Endothelial cell of umbilical vein (primary cell): ENCODE measurements at regions not wholly inside any gene's neighbourhood (a gene's known extent, or its start where the extent isn't known, plus 50 kb on each side); places are given as distances from the start of the nearest gene placed in this dataset.
"Not testable (repeated sequence)": the region's sequence is repeated elsewhere in the genome, so short reads cannot be mapped to it uniquely, and the experiment has no call there.

Experiments used
- BruUV-seq: library from RNA; stranded (reverse); fragments of 400-500 nt; replicated peaks from 2 replicates; lab custom pipeline; 2021; lab: Mats Ljungman, UMichigan
- CTCF ChIA-PET: fragments of 300-600, 350-600 bp; sonication (Branson Sonifier 250); formaldehyde crosslinking; loops from one replicate; lab custom pipeline; 2021; ENCODE audit warnings: antibody characterized with exemption, inconsistent platforms; lab: Charles Lee
- POLR2A ChIA-PET: fragments of 300-600, 350-600 bp; sonication (Branson Sonifier 250); formaldehyde crosslinking; loops from one replicate; lab custom pipeline; 2021; ENCODE audit warnings: antibody characterized with exemption, inconsistent platforms; lab: Charles Lee
- DNase-seq: peaks from one replicate; pipeline ENCODE4 v3.0.0-alpha.2; 2011; ENCODE audit warnings: low read depth, low spot score
- FAIRE-seq: peaks from 2 replicates; lab custom pipeline; 2011; peaks lifted over from hg19 to GRCh38; lab: Jason Lieb, UNC
- H2AFZ ChIP-seq: 2 replicates; pipeline ENCODE4 v1.6.0; 2012; ENCODE audit warnings: low read depth, low read length, control low read depth, inconsistent platforms
- H3K27ac ChIP-seq: 2 replicates; pipeline ENCODE4 v1.5.1; 2011; ENCODE audit warnings: low read depth, mild to moderate bottlenecking, control low read depth, low read length, moderate library complexity; ENCODE audit not compliant: insufficient read depth
- H3K27me3 ChIP-seq, 2 experiments: 2 replicates each; pipeline versions ENCODE4 v1.6.0 to v1.6.1; 2011; ENCODE audit warnings: low read length in 2 of 2, mixed read lengths in 1 of 2; ENCODE audit not compliant: control insufficient read depth in 2 of 2, insufficient read depth in 2 of 2
- H3K36me3 ChIP-seq, 2 experiments: 2 replicates in 1 of 2; 3 replicates in 1 of 2; pipeline ENCODE4 v1.5.1; 2011; ENCODE audit warnings: low read length in 2 of 2, mild to moderate bottlenecking in 1 of 2, moderate library complexity in 1 of 2; ENCODE audit not compliant: control insufficient read depth in 2 of 2, insufficient read depth in 2 of 2; ENCODE audit errors: extremely low read depth in 1 of 2
- H3K4me1 ChIP-seq: 3 replicates; pipeline ENCODE4 v1.5.1; 2011; ENCODE audit warnings: mild to moderate bottlenecking, low read length; ENCODE audit not compliant: control insufficient read depth, insufficient read depth; ENCODE audit errors: extremely low read depth
- H3K4me2 ChIP-seq: 2 replicates; pipeline ENCODE4 v1.6.1; 2011; ENCODE audit warnings: low read length, control low read depth, mixed read lengths; ENCODE audit not compliant: insufficient read depth
- H3K4me3 ChIP-seq, 3 experiments: fragments of 200-600 bp in 1 of 3; sonication (generic), shearing (Covaris generic) in 1 of 3; replicated peaks in 1 of 3; 2 replicates each; pipeline ENCODE4 v1.5.1; 2011 to 2016; ENCODE audit warnings: control low read depth in 3 of 3, low read length in 3 of 3, mild to moderate bottlenecking in 2 of 3, inconsistent platforms in 1 of 3, low read depth in 1 of 3, moderate library complexity in 1 of 3; ENCODE audit not compliant: insufficient read depth in 1 of 3
- H3K79me2 ChIP-seq: 2 replicates; pipeline ENCODE4 v1.6.0; 2012; ENCODE audit warnings: low read length, inconsistent platforms; ENCODE audit not compliant: control insufficient read depth, insufficient read depth
- H3K9ac ChIP-seq: replicated peaks from 2 replicates; pipeline ENCODE3; 2011; ENCODE audit warnings: low read length, control low read depth; ENCODE audit not compliant: insufficient read depth; ENCODE audit errors: extremely low read depth
- H3K9me1 ChIP-seq: replicated peaks from 3 replicates; pipeline ENCODE4 v1.6.0; 2011; ENCODE audit warnings: mild to moderate bottlenecking, low read length; ENCODE audit not compliant: control insufficient read depth, insufficient read depth; ENCODE audit errors: extremely low read depth
- H3K9me3 ChIP-seq: replicated peaks from 2 replicates; pipeline ENCODE4 v1.5.1; 2012; ENCODE audit warnings: low read length, inconsistent platforms; ENCODE audit not compliant: control insufficient read depth, insufficient read depth
- H4K20me1 ChIP-seq: replicated peaks from 2 replicates; pipeline ENCODE3; 2011; ENCODE audit warnings: mild to moderate bottlenecking, low read length; ENCODE audit not compliant: control insufficient read depth, insufficient read depth; ENCODE audit errors: extremely low read depth
- EZH2 ChIP-seq: IDR thresholded peaks from 2 replicates; pipeline ENCODE4 v1.6.1; 2012; ENCODE audit warnings: borderline replicate concordance, low read depth, mild to moderate bottlenecking, moderate library complexity, low read length, inconsistent platforms; ENCODE audit not compliant: severe bottlenecking
- FOS ChIP-seq: IDR thresholded peaks from 2 replicates; pipeline ENCODE4 v1.6.1; 2011; ENCODE audit warnings: mild to moderate bottlenecking, low read length, moderate library complexity, borderline replicate concordance; ENCODE audit not compliant: insufficient read depth
- JUN ChIP-seq: IDR thresholded peaks from 2 replicates; pipeline ENCODE4 v1.6.1; 2011; ENCODE audit warnings: borderline replicate concordance, low read depth; ENCODE audit not compliant: insufficient read length, insufficient read depth
- MAX ChIP-seq: IDR thresholded peaks from 2 replicates; pipeline ENCODE4 v1.6.1; 2011; ENCODE audit not compliant: insufficient read depth, insufficient read length
- POLR2AphosphoS5 ChIP-seq: IDR thresholded peaks from 2 replicates; pipeline ENCODE4 v1.6.1; 2012; ENCODE audit warnings: low read depth, mild to moderate bottlenecking, control low read depth, low read length, moderate library complexity; ENCODE audit not compliant: insufficient read depth
- dilution Hi-C: fragments of 300-500 bp; cut with MboI; formaldehyde crosslinking; loops from one replicate; pipeline ENCODE4 v1.15.0; 2019; ENCODE audit warnings: low sequenced_read_pairs; ENCODE audit not compliant: extremely low pct_ligation_motif_present
- intact Hi-C: fragments of 100-400 bp; cut with micrococcal nuclease; formaldehyde crosslinking; loops from one replicate; pipeline ENCODE4 v1.10.0; 2022
- TF ChIP-seq, protein P1 (sequence below), 2 donors: IDR thresholded peaks; 1 replicate in 1 of 2; 2 replicates in 1 of 2; pipeline ENCODE4 v1.5.1; 2011; ENCODE audit warnings: low read length in 2 of 2, mild to moderate bottlenecking in 2 of 2, moderate library complexity in 2 of 2, control low read depth in 1 of 2, inconsistent platforms in 1 of 2, low read depth in 1 of 2; ENCODE audit not compliant: insufficient read depth in 1 of 2; ENCODE audit errors: extremely low read depth in 1 of 2

DNA sequence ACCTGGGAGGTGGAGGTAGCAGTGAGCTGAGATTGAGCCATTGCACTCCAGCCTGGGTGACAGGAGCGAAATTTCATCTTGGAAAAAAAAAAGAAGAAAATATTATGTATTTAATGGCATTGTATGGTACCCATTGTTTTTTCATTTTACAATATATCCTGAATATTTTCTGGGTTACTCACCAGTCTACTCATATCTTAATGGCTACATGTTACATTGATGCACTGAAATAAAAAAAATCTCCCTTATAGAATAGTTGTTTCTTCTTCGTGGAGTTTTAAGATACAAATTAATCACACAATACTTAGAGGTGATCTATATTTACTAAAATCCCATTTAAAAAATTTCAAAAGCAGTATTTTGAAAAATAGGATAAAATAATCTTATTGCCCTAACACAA, 66.3 kb upstream of the XPO1 start:
- H4K20me1 ChIP-seq = no peaks in the 10 kb centered on the region
- no peaks in the 10 kb centered on the region for H3K9me3 ChIP-seq
- intact Hi-C loops (no loop called here), dilution Hi-C loops (no loop called here)
- no peaks in the 10 kb centered on the region for H3K36me3 ChIP-seq
- FAIRE-seq (no peak), DNase-seq (no peak)
- H3K9ac ChIP-seq = no peak overlapping the region
- no peak overlapping the region for H3K4me2 ChIP-seq
- H3K4me1 ChIP-seq = no peaks in the 10 kb centered on the region
- no peaks in the 10 kb centered on the region for H3K79me2 ChIP-seq
- no peaks in the 10 kb centered on the region for H3K27me3 ChIP-seq
- ChIA-PET POLR2A (no interaction called here), CTCF (no interaction called here)
- H3K9me1 ChIP-seq = no peaks in the 10 kb centered on the region
- no TSS peak for BruUV-seq
- TF ChIP-seq EZH2 = no peak
- TF ChIP-seq JUN = no peak
- no peak for TF ChIP-seq POLR2AphosphoS5
- TF ChIP-seq, protein P1, sequence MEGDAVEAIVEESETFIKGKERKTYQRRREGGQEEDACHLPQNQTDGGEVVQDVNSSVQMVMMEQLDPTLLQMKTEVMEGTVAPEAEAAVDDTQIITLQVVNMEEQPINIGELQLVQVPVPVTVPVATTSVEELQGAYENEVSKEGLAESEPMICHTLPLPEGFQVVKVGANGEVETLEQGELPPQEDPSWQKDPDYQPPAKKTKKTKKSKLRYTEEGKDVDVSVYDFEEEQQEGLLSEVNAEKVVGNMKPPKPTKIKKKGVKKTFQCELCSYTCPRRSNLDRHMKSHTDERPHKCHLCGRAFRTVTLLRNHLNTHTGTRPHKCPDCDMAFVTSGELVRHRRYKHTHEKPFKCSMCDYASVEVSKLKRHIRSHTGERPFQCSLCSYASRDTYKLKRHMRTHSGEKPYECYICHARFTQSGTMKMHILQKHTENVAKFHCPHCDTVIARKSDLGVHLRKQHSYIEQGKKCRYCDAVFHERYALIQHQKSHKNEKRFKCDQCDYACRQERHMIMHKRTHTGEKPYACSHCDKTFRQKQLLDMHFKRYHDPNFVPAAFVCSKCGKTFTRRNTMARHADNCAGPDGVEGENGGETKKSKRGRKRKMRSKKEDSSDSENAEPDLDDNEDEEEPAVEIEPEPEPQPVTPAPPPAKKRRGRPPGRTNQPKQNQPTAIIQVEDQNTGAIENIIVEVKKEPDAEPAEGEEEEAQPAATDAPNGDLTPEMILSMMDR (IDR thresholded peaks at IDR 0.05; ENCODE audit: extremely low read depth in 1 of 2, insufficient read depth in 1 of 2, low read depth in 1 of 2, low read length in 2 of 2) = no peak
- no peak for TF ChIP-seq MAX
- H3K27ac ChIP-seq = no peak overlapping the region
- no peak overlapping the region for H3K4me3 ChIP-seq
- no peak overlapping the region for H2AFZ ChIP-seq

- BruUV-seq, CTCF ChIA-PET, dilution Hi-C loops, intact Hi-C loops, H3K36me3 ChIP-seq, H4K20me1 ChIP-seq, FAIRE-seq, H3K4me3 ChIP-seq, H2AFZ ChIP-seq, H3K9me1 ChIP-seq, H3K4me1 ChIP-seq, DNase-seq, H3K9ac ChIP-seq, H3K27me3 ChIP-seq, POLR2A ChIA-PET, H3K79me2 ChIP-seq, H3K4me2 ChIP-seq, H3K9me3 ChIP-seq, H3K27ac ChIP-seq: not testable (repeated sequence)
- peak; percentile 40 for TF ChIP-seq FOS
Observed at GRCh38 chr2:61598515-61599156, 60.5 kb upstream of the XPO1 start.
